GM12865 (cell line): ENCODE measurements at regions not wholly inside any gene's neighbourhood (a gene's known extent, or its start where the extent isn't known, plus 50 kb on each side); places are given as distances from the start of the nearest gene placed in this dataset.

Experiments
- DNase-seq: peaks from one replicate; pipeline ENCODE4 v3.0.0; 2010; ENCODE audit warnings: low read depth
- H3K4me3 ChIP-seq: 2 replicates; pipeline ENCODE4 v1.5.1; 2011; ENCODE audit warnings: mild to moderate bottlenecking, low read depth, low read length, control low read depth
- CTCF ChIP-seq: IDR thresholded peaks from 2 replicates; pipeline ENCODE4 v1.5.1; 2011; ENCODE audit warnings: low read length, control low read depth, low read depth, inconsistent platforms; ENCODE audit not compliant: insufficient read depth; ENCODE audit errors: missing control alignments

GRCh38 chr12:102534899-102535298 lies 54.5 kb upstream of the IGF1 start:
- no peak overlapping the region for H3K4me3 ChIP-seq
- no peak for TF ChIP-seq CTCF
- DNase-seq: no peak

- no peak for TF ChIP-seq CTCF
- DNase-seq: no peak
- no peak overlapping the region for H3K4me3 ChIP-seq
Observed at GRCh38 chr12:102533483-102534215, 53.3 kb upstream of the IGF1 start.
